ENCODE measurements at regions not wholly inside any gene's neighbourhood (a gene's known extent, or its start where the extent isn't known, plus 50 kb on each side); places are given as distances from the start of the nearest gene placed in this dataset.

- TF ChIP-seq ZNF425 (CRISPR knock-in tag; conservative IDR thresholded peaks at IDR 0.05) (no peak), JUN (CRISPR knock-in tag; IDR thresholded peaks at IDR 0.05) (no peak), GRHL2 (CRISPR knock-in tag; IDR thresholded peaks at IDR 0.05; ENCODE audit: insufficient replicate concordance, severe bottlenecking) (no peak), FOXK1 (CRISPR knock-in tag; IDR thresholded peaks at IDR 0.05) (no peak), MYBL2 (CRISPR knock-in tag; IDR thresholded peaks at IDR 0.05) (no peak), ZNF138 (CRISPR knock-in tag; conservative IDR thresholded peaks at IDR 0.05) (no peak)
These were observed 117.1 kb upstream of the PDE1A start (continued) for GRCh38 chr2:182543741-182544525.

- CTCF ChIA-PET, result interaction anchor here (0.6 kb wide), 1 partner anchor 27 kb away, joined by 3 read pairs; no protein-coding TSS in a partner anchor
- POLR2A ChIA-PET, result no interaction called here
These were observed 118.8 kb upstream of the PDE1A start for GRCh38 chr2:182545420-182546167.

More at GRCh38 chr2:182545420-182546167, 118.8 kb upstream of the PDE1A start:
- no peak for ATAC-seq
- Mint-ChIP-seq H3K27ac (no peak overlapping the region), H3K4me1 (peaks cover 18% of the 10 kb centered on the region), H3K4me3 (no peak overlapping the region), H3K9me3 (no peaks in the 10 kb centered on the region), H3K27me3 (ENCODE audit: low read depth) (no peaks in the 10 kb centered on the region), H3K36me3 (no peaks in the 10 kb centered on the region)
- TF ChIP-seq SP1 (CRISPR knock-in tag; conservative IDR thresholded peaks at IDR 0.05) (no peak), ARID4B (CRISPR knock-in tag; IDR thresholded peaks at IDR 0.05; ENCODE audit: borderline replicate concordance) (no peak), ZSCAN18 (CRISPR knock-in tag; IDR thresholded peaks at IDR 0.05) (no peak), TEAD1 (CRISPR knock-in tag; IDR thresholded peaks at IDR 0.05) (no peak), FOXP1 (CRISPR knock-in tag; IDR thresholded peaks at IDR 0.05; ENCODE audit: borderline replicate concordance) (no peak), ZNF425 (CRISPR knock-in tag; conservative IDR thresholded peaks at IDR 0.05) (no peak)
- DNase-seq (ENCODE audit: low spot score), result no peak

All from WTC11 (cell line).